Urinary bladder (tissue), 3 donors: ENCODE measurements at regions not wholly inside any gene's neighbourhood (a gene's known extent, or its start where the extent isn't known, plus 50 kb on each side); places are given as distances from the start of the nearest gene placed in this dataset.
"Not testable (repeated sequence)": the region's sequence is repeated elsewhere in the genome, so short reads cannot be mapped to it uniquely, and the experiment has no call there.

Experiments
- DNase-seq: peaks from one replicate; pipeline ENCODE4 v3.0.0-alpha.2; 2015; ENCODE audit errors: extremely low spot score
- H3K27ac ChIP-seq: one replicate; pipeline ENCODE4 v1.5.1; 2013; ENCODE audit warnings: low read depth, mild to moderate bottlenecking, moderate library complexity
- H3K36me3 ChIP-seq: one replicate; pipeline ENCODE4 v1.6.1; 2013; ENCODE audit warnings: mild to moderate bottlenecking, moderate library complexity; ENCODE audit not compliant: insufficient read depth
- H3K4me1 ChIP-seq: one replicate; pipeline ENCODE4 v1.6.1; 2013; ENCODE audit warnings: mild to moderate bottlenecking, moderate library complexity; ENCODE audit not compliant: insufficient read depth
- H3K4me3 ChIP-seq: one replicate; pipeline ENCODE4 v1.5.1; 2013; ENCODE audit warnings: low read depth, low read length
- WGBS: extraction: QIAGEN DNeasy Blood & Tissue Kit; methylation state at CpG from one replicate; pipeline ENCODE4 v1.1.7; 2013; 5-methylcytosine and 5-hydroxymethylcytosine counted together
- donor health status: healthy with polysubstance abuse.
- donor health status: healthy.

GRCh38 chr15:96468036-96468435, 137.5 kb downstream of the NR2F2 start:
- Histone ChIP-seq H3K27ac (no peak overlapping the region), H3K4me1 (no peaks in the 10 kb centered on the region), H3K36me3 (no peaks in the 10 kb centered on the region), H3K4me3 (no peak overlapping the region)
- no peak for DNase-seq
- WGBS: 94% methylated on average over 3 of the region's 3 CpGs

DNA sequence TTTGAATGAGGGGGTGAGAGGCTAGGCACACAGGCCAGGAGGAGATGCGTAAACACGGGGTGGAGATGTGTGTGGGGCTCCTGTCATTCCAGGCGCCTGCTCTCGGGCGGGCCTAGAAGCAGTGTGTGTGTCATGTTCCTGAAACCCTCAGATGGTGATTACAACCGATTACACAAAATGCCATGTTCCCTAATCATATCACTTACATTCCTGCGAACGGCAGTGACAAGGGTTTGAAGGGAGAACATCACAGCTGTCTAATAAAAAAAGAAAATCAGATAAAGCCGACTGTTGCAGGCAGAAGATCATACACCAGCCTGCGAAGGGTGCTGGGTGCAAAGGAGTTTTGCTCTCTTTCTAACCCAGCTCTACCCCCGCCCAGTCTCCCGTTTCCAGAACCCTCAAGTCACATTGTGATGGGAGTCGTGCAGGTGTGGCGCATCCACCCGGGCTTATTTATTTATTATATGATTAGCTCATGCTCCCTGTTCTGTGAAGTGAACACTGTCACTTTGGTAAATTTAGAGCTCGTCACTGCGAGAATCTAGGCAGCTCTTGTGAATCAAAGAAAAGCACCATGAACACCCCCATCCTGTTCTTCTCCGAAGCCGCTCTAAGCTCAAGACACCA, 140.3 kb downstream of the NR2F2 start:
- Histone ChIP-seq H3K4me1 (no peaks in the 10 kb centered on the region), H3K27ac (no peak overlapping the region), H3K4me3 (no peak overlapping the region), H3K36me3 (no peaks in the 10 kb centered on the region)
- 68% methylated on average over 19 of the region's 19 CpGs for WGBS
- no peak for DNase-seq

- no peaks in the 10 kb centered on the region for H3K36me3 ChIP-seq
- no peak overlapping the region for H3K27ac ChIP-seq
- DNase-seq: no peak
- 43% methylated on average over 3 of the region's 3 CpGs for WGBS
- H3K4me1 ChIP-seq: no peaks in the 10 kb centered on the region
- no peak overlapping the region for H3K4me3 ChIP-seq
These were observed 142.2 kb downstream of the NR2F2 start for GRCh38 chr15:96472681-96473080.

DNA sequence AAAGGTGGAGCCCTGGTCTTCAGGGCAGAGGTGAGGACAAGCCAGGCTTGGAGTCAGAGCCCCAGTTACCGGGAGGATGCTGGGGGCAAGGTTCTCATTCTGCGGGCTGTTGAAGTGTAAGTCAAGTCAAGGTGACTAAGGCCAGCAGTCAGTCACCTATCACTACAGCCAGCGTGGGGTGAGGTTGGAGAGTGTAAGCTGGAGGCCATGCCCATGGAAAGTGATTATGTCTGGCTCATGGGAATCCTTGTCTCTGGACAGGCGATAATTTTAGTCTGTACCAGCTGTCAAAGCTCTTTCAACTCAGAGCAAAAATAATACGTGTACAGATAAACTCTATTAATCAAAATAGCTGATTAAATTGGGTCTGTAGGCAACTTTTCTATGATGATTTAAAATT, 143.1 kb downstream of the NR2F2 start:
- Histone ChIP-seq H3K4me3 (no peak overlapping the region), H3K27ac (no peak overlapping the region), H3K4me1 (no peaks in the 10 kb centered on the region), H3K36me3 (no peaks in the 10 kb centered on the region)
- no peak for DNase-seq
- 71% methylated on average over 5 of the region's 5 CpGs for WGBS

- 60% methylated on average over 5 of the region's 5 CpGs for WGBS
- no peaks in the 10 kb centered on the region for H3K4me1 ChIP-seq
These were observed 143.7 kb downstream of the NR2F2 start for GRCh38 chr15:96474231-96474664.

DNA sequence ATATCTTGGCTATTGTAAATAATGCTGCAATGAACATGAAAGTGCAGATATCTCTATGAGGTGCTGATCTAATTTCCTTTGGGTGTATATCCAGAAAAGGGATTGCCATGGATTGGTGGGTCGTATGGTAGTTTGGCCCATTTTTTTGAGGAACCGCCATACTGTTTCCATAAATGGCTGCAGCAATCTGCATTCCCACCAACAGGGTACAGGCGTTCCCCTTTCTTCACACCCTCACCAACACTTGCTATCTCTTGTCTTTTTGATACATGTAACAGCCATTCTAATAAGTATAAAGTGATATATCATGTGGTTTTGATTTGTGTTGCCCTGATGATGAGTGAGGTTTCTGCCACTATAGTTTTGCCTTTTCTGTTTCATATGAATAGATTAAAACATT, 146.7 kb downstream of the NR2F2 start:
- H3K4me3 ChIP-seq: no peak overlapping the region
- H3K36me3 ChIP-seq: no peaks in the 10 kb centered on the region
- 91% methylated on average over 3 of the region's 3 CpGs for WGBS
- H3K27ac ChIP-seq: no peak overlapping the region
- DNase-seq: no peak
- H3K4me1 ChIP-seq: no peaks in the 10 kb centered on the region

More at GRCh38 chr15:96474231-96474664, 143.7 kb downstream of the NR2F2 start:
- H3K4me3 ChIP-seq: no peak overlapping the region
- H3K36me3 ChIP-seq: no peaks in the 10 kb centered on the region
- no peak for DNase-seq
- H3K27ac ChIP-seq: no peak overlapping the region

- DNase-seq, H3K36me3 ChIP-seq, H3K4me1 ChIP-seq, H3K27ac ChIP-seq, H3K4me3 ChIP-seq: not testable (repeated sequence)
- WGBS: 97% methylated on average over 1 of the region's 1 CpG
These were observed 153.9 kb downstream of the NR2F2 start for GRCh38 chr15:96484412-96484811.

DNA sequence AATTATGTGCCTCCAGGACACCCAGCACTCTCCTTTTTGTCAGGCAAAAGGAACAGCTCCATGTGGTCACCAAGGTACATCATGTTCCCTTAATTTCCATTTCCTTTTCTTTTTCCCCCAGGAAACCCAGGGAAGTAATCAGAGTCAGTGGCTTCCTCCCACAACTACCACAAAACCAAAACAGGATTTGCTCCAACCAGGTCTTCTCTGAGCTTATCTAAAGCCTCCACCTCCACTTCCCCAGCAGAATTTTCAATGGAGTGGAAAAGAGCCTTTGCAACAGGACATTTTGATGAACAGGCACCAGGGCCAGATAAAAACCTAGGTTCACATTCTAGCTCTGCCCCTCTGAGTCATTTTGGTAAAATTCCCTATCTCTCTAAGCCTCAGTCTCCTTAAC, 154.3 kb downstream of the NR2F2 start:
- Histone ChIP-seq H3K4me1 (no peaks in the 10 kb centered on the region), H3K36me3 (no peaks in the 10 kb centered on the region), H3K27ac (no peak overlapping the region), H3K4me3 (no peak overlapping the region)
- no peak for DNase-seq

DNA sequence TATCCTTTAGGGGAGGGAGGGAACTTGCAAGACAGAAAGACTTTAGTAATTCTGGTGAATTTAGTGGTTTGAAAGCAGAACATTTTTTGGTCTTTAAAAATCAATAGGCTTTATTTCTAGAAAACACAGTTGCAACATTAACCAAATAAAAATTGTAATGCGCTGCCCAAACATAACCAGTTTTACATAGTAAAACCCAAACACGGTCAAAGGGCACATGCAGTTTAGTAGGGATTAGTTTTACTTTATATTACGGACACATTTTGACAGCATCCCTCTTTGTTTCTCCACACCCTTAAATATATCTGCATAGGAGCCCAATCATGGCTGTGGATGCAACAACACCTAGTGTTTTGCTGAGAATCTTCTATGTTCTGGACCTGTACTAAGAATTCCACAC, 156.7 kb downstream of the NR2F2 start:
- H3K27ac ChIP-seq: no peak overlapping the region
- H3K4me3 ChIP-seq: no peak overlapping the region
- H3K4me1 ChIP-seq: no peaks in the 10 kb centered on the region
- DNase-seq: no peak
- no peaks in the 10 kb centered on the region for H3K36me3 ChIP-seq
- 75% methylated on average over 3 of the region's 3 CpGs for WGBS

GRCh38 chr15:96491066-96491699, 160.7 kb downstream of the NR2F2 start:
- not testable (repeated sequence) for H3K27ac ChIP-seq, H3K36me3 ChIP-seq, H3K4me3 ChIP-seq, H3K4me1 ChIP-seq, DNase-seq
- WGBS: 54% methylated on average over 15 of the region's 15 CpGs

- H3K36me3 ChIP-seq, H3K4me1 ChIP-seq, H3K27ac ChIP-seq, H3K4me3 ChIP-seq, DNase-seq: not testable (repeated sequence)
- whole genome bisulfite sequencing: 93% methylated on average over 58 of the region's 58 CpGs
These were observed 161.5 kb downstream of the NR2F2 start for GRCh38 chr15:96491700-96492644.

DNA sequence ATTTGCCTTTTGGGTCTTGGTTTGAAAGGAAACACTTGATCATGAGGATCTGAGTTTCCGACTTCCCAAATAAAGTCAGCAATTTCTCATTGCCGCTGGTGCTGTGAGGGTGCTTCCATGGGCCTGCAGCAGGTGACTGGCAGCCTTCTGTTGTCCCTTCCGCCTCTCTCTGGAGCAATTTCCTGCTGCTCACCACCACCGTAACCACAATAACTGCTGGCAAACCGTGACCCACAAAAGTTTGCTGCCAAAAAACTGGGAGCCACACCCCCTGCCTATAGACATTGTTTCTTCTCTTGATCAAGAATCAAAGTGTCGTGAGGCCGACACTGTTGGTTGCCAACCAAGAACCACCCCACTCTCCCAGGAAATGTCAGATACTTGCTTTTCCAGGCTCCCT, 164.0 kb downstream of the NR2F2 start:
- no peak for DNase-seq
- 79% methylated on average over 7 of the region's 7 CpGs for WGBS
- Histone ChIP-seq H3K27ac (no peak overlapping the region), H3K4me3 (no peak overlapping the region), H3K4me1 (no peaks in the 10 kb centered on the region), H3K36me3 (no peaks in the 10 kb centered on the region)

DNA sequence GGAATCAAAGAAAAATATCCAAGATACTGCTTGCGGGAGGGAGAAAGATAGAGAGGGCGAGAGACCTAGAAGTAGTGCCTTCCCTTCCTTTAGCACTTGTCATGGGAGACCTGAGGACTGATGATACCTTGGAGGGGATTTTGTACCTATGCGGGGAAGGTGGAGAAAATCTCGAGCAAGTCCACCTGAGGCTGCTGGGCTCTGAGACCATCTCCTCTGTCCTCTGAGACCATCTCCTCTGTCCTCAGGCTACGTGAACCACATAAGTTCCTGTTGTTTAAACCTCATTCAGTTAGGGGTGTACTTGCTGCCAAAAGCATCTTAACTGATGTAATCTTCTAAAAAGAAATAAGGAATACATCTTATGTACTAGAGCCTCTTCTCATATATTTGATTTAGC, 164.9 kb downstream of the NR2F2 start:
- Histone ChIP-seq H3K36me3 (no peaks in the 10 kb centered on the region), H3K4me3 (no peak overlapping the region), H3K4me1 (no peaks in the 10 kb centered on the region), H3K27ac (no peak overlapping the region)
- WGBS: 91% methylated on average over 5 of the region's 5 CpGs
- no peak for DNase-seq

DNA sequence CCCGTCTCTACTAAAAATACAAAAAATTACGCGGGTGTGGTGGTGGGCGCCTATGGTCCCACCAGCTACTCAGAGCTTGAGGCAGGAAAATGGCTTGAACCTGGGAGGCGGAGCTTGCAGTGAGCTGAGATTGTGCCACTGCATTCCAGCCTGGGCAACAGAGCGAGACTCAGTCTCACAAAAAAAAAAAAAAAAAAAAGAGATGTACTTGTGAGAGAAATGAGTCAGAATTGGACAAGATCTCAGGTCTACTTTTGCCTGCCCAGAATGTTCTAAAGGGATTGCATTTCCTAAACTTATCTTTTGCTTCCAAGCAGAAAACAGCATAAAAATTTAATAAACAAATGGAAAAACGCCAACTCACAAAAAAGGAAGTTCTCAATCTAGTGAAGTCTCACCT, 167.5 kb downstream of the NR2F2 start:
- WGBS: 80% methylated on average over 7 of the region's 7 CpGs
- Histone ChIP-seq H3K36me3 (no peaks in the 10 kb centered on the region), H3K4me1 (no peaks in the 10 kb centered on the region), H3K27ac (no peak overlapping the region), H3K4me3 (no peak overlapping the region)
- DNase-seq: no peak
